ENCODE measurements at regions not wholly inside any gene's neighbourhood (a gene's known extent, or its start where the extent isn't known, plus 50 kb on each side); places are given as distances from the start of the nearest gene placed in this dataset.

DNA sequence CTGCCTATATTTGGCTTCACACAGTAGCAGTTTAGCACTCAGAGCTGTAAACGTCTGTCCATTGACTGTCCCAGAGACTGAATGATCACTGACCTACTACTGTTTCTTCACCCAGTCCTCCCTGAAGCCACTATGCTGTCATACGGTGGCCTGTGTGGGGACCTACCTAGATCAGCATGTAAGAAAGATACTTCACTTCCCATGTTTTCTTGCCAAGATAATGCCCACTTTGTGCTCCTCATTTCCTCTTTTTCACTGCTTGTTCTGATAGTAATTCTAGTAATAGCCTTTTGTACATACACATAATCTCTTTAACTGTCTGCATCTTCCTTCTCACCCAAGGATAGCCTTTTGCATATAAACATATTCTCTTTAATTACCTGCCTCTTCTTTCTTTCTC is 109.9 kb upstream of the TIAM2 start:
- no peak for DNase-seq

DNA sequence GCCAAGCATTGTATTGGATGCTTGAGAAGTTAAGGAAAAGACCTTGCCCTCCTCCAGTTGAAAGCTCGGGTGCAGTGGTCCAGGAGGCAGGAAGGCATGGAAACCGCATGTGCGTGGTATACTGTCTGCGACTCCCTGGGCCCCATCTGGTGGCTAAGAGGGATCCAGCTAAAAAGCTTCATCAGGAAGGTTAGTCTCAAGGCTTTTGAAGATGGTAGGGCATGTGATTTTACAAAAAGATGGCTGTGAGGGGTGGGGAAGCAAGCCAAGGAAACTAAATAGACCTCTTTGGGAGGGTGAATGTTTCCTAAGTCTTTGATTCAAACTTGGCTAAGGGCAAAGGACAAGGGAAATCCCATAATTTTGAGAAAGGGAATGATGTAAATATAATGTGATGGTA is 109.1 kb upstream of the TIAM2 start:
- DNase-seq, result no peak

DNA sequence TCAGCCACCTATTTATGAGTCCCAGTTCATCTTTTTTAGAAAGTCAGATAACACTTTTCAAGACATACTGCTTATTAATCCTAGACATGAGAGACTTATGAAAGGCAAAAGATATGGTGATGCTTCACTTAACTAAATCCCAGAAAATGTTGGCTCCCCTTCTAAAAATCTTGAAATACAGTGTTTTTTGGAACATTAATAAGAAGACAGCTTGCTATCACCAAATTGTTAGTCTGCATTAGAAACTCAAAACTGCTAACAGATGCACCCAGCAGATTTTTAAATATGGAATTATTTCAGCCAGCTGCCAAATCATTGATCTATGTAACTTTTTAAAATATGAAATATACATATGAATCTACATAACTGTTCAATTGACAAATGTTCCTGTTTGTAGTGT is 108.6 kb upstream of the TIAM2 start:
- DNase-seq, result no peak

DNA sequence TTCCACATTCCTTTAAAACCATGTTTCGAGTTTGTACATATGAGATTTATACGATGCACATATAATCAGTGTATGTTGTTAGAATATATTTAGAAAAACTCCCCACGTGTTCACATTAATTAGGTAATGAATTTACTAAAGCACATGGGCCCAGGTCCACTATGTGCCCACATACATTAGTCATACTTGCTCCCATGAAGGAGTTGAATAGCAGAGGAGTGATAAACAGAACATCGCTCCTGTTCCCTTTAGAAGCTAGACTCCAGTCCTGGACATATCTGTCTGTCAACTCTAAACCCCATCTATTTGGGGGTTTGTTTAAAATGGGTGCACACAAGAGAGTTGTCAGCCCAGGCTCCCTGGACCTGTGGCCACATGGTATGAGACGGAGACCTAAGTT is 108.1 kb upstream of the TIAM2 start:
- DNase-seq, result no peak

DNA sequence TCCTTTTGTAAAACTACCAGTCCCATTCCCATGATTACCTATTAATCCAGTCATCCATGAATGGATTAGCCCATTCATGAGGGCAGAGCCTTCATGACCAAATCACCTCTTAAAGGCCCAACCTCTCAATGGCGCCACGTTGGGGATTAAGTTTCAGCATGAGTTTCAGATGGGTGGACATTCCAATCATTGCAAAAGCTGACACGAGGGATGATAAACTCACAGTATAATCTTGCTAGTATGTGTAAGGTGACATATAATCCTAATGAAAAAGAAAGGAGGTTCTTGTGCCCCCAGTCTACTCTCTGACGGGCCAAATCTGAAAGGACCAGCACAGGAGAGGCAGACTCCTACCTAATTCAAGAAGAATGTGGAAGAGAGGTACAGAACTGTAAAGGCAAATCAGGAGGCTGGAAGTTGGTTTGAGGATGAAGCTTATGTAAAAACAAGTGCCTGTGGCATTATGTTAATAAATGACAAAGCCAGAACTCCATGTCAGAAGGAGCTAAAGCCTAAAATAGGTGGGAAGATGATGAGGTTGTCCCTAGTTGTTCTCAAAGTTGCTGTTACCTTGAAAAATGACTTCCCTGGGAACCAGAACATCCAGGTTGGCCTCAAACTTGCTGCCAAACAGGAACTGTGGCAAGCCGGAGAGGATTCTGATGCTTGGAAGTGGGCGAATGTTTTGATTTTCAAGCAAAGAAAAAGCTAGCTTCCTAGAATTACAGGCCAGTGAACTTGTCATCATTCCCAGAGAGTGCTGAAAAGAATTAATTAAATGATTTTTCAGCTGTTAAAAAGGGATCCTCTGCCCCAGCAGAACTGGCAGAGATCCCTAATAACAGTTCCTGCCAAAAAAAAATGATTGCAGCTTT is 106.5 kb upstream of the TIAM2 start:
- no peak for DNase-seq

DNA sequence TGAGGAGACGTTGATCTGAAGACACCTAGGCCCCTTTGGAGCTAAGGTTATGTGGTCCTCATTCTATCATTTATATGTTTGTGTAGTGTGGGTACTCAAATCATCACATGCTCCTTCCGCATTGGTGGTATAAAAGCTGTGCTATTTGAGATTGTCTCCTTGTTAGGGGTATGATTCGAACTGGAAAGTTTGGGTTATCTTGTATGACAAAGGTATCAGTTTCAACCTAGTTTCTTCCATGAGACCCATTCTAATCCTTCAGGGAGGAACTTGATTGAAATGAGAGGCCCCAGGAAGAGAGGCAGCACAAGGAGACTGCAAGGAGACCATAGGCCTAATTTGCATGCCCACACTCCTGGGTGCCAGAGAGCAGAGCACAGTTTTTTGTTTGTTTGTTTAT is 104.2 kb upstream of the TIAM2 start:
- DNase-seq, result no peak

DNA sequence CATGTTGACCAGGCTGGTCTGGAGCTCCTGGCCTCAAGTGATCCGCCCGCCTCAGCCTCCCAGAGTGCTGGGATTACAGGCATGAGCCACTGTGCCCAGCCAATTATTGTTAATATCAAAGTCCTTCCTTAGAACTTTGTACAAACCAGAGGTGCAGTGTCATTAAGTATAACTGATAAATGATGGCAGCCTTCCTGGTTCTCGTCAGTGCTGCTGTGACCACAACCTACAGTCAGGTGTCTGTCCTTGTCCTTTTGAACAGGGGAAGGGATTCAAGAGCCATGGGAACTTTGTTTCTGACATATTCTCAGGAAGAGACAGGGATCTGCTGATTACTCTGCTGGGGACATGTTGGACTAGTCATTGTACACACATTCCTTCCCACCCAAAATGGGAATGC is 103.2 kb upstream of the TIAM2 start:
- no peak for DNase-seq

DNA sequence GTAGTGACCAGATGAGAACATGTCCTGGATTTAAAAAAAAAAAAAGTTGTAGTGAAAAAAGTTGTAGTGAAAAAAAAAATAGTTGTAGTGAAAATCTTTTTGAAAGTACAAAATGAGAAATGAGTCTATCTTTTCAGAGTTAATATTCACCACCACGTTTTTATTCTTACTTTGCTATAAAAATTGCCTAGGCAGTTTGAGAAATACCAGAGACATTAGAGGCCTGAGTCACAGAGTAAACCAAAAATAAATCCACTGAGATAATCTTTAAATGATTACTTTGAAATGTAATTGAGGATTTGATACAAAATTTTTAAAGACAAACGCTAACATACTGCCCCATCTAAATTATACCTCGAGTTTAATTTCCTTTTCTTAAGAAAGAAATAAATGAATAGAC is 101.2 kb upstream of the TIAM2 start:
- DNase-seq, result no peak

DNA sequence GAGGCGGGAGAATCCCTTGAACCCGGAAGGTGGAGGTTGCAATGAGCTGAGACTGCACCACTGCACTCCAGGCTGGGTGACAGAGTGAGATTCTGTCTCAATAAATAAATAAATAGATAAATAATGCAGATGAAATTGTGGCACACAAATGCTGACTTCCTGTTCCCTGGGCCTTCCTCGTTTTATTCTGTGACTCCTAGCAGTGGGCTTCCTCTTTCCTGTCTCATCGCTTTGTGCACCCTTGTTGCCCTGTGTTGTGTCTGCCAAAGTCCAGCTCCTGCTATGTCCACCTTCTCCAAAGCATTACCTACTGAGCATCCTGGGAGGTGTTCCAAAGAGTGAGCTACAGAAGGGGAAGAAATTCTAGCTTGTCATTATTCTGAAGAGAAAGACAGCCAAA is 100.2 kb upstream of the TIAM2 start:
- DNase-seq, result no peak

DNA sequence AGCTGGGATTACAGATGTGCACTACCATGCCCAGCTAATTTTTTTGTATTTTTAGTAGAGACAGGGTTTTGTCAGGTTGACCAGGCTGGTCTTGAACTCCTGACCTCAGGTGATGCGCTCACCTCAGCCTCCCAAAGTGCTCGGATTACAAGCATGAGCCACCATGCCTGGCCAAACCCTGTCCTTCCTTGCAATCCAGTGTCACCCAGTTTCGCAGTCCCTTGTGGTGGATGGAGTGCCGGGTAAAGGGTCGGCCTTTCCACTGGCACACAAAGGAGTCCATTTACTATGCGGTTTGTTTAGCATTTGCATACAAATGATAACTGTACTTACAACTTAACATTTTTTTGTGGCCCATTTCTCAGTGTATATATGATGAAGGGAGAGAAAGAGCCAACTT is 99.3 kb upstream of the TIAM2 start:
- DNase-seq, result no peak

DNA sequence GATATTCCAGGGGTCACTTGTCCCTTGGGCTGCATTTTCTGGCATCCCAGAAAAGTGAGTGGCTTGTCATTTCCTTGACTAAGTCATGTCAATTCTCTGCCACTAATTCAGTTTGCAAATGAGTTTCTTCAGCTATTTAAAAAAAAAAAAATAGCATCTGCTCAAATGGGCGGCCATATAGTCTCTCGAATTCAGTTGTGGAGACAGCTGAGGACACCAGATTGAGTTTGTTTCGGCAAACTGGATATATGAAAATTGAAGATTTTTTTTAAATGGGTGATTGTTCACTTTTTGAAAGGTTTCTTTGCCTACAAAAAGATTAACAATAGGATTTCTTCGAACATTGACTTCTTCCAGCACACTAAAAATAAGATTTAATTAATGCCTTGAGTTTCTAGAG is 96.3 kb upstream of the TIAM2 start:
- DNase-seq, result no peak

DNA sequence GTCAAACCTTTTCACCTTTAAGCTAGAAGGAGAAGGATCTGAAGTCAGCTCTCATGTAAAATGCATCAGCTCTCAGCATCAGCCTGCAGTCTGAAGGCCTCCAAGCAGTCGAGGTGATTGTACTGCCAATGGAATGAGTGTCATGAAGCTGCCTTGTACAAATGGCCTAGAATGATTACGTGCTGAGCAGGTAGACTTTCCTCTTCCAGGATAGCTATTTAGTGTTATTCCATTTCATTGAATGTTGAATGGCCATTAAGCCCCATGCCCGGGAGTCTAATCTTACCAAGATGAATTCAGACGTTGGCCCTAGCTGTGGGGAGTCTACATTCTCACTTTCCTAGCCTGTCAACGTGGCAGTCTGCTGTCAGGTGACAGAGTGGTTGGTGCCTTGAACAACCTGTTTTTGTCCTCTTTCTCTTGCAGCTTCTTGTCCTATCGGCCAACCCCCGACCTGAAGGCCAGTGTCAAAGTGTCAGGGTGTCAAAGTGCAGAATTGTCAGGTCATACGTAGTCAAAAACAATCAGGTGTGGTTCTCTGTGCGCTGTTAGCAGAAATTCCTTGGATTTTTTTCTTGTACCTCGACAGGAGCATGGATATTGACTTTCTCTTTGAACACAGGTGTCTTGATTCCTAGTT is 95.2 kb upstream of the TIAM2 start:
- no peak for DNase-seq

DNA sequence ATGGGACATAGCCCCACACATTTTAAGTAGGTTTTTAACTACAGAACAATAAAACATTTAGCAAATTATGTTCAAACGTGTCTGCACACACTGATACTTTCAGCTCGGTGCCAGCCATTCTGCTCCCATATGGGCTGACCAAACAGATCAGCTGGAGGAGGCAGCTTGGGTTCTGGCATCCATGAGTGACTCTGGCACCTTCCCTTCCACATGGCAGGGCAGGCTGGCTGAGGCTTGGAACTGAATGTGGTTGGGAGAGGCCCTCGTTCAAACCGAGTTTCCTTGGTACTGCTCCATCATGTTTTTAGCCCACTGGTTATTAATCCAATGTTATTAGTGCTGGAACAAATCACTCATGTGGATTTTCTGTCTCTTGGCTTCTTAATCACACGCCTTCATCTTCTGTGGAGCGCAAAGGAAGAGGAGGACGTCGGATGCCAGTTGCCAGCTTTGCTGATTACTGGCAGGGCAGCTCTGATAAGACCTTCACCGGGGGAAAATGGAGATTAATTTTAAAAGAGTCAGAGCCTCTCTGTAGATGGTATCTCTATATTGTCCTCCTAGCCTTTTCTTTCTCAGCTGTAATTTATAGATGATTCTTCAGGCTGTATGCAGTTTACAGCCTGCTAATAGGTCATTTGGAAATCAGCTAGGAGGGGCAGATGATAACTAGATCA is 93.1 kb upstream of the TIAM2 start:
- no peak for DNase-seq

DNA sequence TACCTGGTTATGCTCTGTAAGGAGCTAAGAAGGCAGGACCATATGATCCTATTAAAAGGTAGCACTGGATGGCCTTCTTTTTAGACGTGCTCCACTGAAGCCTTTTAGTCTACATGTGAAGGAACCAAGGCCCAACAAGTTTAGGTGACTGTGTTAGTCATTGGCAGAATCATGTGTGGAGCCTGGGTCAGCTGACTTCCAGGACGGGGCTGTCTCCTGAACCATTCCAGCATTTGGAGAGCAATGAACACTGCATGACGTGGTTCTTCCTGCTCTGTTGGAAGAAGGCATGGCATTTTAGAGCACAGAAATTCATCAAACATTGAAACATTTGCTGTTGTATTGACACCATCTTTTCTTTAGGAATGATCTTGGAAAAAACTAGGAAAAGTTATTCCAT is 87.8 kb upstream of the TIAM2 start:
- no peak for DNase-seq

DNA sequence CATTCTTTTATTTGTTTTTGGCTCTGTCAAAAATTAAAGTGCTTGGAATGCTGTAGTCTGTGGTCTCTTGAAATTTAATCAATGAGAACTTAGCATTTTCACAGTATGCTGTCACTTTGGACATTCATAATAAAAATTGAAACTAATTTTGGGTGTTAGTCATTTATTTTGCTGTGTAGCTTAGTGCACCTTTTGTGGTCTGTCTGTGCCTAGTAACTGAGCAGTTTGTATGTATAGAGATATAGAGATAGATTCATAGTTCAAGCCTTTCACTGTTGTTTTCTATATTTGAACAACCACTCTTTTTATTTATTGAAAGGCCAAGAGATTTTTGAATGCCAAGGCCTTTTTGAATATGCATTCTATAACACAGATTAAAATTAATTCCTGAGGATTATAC is 86.4 kb upstream of the TIAM2 start:
- DNase-seq, result no peak

DNA sequence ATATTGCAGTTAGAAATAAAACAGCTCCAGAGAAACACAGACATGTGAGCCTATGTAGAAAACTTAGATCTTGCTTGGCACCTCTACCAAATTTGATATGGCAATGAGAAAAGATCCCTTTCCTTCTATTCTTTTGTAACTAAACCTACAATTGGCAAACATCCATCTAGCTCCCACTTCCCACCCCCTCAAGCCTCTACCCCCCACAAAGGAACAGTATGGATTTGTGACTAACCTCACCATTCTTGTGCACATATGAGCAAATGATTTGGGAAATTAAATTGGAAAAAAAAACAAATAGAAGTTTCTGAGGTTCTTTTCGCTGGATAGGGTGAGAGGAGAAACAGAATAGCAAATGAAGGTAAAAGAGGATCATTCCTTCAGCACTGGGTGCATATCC is 85.8 kb upstream of the TIAM2 start:
- no peak for DNase-seq

DNA sequence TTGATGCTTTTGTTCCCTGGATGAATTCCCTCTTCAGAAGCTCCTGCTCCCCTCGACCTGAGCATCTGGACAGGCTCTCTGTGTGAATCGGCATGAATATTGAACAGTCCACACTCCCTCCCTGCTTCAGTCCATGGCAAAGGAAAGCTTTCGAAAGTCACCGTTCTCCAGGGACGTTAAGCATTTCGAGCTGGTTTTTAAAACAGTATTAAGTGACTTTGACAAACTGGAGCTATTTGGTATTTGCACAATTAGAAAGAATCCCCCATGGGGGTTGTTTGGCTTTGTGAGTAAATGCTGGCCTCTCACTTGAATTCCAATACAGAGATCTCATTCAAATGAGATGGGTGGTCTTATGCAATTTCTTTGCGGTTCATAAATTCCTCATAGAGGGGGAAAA is 85.3 kb upstream of the TIAM2 start:
- DNase-seq, result no peak

DNA sequence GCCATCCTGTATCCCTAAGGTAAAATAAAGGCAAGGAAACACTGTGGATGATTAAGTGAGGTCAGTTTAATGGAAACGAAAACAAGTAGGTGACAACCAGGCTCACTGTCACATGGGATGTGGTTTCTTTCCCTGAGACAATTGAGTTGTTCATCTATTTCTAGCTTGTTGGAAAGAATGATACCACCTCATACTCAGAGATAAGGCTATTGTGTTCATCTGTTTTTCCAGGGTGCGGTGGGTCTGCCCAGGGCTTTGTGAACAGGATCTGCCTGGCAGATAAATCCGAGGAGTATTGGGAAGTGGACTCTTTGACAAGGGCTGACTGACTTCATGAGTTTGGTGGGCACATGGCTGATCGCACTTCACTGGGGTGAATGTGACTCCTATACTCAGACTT is 80.8 kb upstream of the TIAM2 start:
- DNase-seq, result no peak

DNA sequence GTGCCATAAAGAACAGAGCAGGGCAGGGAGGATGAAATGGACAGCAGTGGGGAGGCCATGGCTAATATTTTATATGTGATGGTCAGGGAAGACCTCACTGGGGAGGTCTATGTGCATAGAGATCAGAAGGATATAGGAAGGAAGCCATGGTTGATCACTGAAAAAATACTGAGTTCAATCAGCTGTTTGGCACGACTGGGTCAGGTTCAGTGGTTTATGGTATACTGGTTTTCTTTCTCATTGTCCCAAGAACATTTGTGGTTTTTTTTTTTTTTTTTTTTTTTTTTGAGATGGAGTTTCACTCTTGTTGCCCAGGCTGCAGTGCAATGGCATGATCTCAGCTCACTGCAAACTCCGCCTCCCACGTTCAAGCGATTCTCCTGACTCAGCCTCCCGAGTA is 78.3 kb upstream of the TIAM2 start:
- DNase-seq, result no peak

DNA sequence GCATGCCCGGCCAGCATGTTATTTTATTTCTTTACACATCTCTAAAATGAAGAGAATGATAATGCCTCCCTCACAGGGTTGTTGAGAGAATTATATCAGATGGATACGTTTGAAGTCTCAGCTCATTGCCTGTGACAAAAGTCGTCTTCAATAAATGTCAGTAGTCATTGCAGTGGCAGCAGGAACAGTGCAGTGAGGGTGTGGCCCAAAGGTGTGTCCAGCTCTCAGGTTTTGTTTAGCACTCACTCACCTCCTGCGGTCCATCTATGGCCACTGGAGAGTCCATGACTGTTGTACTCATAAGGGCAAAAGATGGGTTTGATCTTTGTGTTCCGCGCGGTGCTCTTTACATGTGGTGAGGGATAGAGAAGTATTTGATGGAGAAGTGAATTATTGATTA is 77.2 kb upstream of the TIAM2 start:
- DNase-seq, result no peak

DNA sequence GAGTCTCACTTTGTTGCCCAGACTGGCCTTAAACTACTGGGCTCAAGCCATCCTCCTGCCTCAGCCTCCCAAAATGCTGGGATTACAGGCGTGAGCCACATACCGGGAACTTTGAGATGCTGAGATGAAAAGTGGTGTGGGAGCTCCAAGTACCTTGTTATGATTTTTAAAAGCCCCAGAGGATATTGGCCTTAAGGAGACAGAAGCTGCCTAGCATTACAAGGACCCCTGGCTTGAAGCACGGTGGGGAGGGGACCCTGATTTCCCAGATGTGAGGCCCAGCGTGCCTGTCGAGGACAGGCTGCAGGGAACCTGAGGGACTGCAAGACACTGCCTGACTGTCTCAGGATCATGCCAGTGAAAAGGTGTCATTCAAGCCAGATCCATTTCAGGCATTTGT is 75.3 kb upstream of the TIAM2 start:
- no peak for DNase-seq

DNA sequence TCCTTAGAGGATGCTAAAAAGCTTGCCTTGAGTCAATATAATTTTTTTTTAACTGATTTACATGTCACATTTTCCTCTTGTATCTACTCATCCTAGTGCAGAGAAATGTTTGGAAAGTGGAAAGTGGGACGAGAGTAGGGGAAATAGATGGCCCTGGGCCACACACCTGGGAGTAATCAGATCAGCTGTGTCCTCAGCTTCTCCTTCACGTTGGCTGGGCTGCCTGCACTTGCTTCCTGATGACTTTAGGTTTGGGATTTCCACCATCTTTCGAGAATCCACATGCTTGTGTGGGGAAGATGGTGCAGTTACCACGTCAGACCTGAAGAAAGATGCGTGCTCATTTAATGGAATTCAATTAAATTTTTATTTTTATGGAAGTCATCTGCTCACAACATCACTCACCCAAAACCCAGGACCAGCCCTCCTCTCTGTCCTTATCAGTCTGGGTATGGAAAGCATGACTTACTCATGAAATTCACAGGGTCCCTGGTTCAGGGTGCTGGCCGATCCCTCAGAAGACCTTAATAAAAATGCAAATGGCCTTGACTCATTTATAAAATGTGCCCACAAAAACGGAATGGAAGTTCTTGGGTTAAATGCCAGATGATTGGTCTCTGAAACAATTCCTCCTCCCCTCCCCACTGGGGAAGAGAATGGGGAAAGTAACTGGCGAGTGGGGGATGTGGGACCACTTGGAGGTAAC is 74.5 kb upstream of the TIAM2 start:
- DNase-seq, result no peak

DNA sequence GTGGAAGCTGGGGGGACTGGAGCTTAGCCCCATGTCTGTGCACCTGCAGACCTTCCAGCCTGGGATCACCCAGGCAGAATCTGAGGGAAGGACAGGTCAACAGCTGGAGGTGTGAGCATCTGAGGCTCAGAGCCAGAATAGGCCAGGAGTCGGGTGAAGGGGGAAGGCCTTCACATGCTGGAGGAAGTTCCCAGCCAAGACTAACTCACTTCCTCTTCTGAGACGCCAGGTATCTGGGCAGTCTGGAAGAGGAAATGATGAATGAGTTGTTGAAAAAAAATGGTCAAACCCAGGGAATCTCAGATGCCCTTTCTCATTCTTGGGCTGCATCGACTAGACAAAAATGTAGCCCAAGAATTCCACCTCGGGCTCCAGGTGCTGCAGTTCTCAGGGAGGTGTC is 73.6 kb upstream of the TIAM2 start:
- DNase-seq, result no peak

Measured in DMS79 treated with DMSO at 0.1 percent for 48 hours (cell line).